Activated CD4-positive, alpha-beta memory T cell treated with anti-CD3 and anti-CD28 coated beads for 36 hours (primary cell): ENCODE measurements at regions not wholly inside any gene's neighbourhood (a gene's known extent, or its start where the extent isn't known, plus 50 kb on each side); places are given as distances from the start of the nearest gene placed in this dataset.
"Not testable (repeated sequence)": the region's sequence is repeated elsewhere in the genome, so short reads cannot be mapped to it uniquely, and the experiment has no call there.

ENCODE experiments used
- CTCF ChIA-PET: fragments of 350-600 bp; sonication (Branson Sonifier 250); formaldehyde crosslinking; loops from one replicate; lab custom pipeline; 2021; ENCODE audit warnings: antibody characterized with exemption, inconsistent platforms; lab: Charles Lee
- POLR2A ChIA-PET: fragments of 350-600 bp; sonication (Branson Sonifier 250); formaldehyde crosslinking; loops from one replicate; lab custom pipeline; 2021; ENCODE audit warnings: antibody characterized with exemption; lab: Charles Lee
- DNase-seq: peaks from one replicate; pipeline ENCODE4 v3.0.0-alpha.2; 2020
- H3K27ac Mint-ChIP-seq: one replicate; pipeline ENCODE4 v1.8.0; 2021; ENCODE audit warnings: mixed read lengths
- H3K27me3 Mint-ChIP-seq: one replicate; pipeline ENCODE4 v1.8.0; 2021; ENCODE audit warnings: mixed read lengths
- H3K36me3 Mint-ChIP-seq: one replicate; pipeline ENCODE4 v1.8.0; 2021; ENCODE audit warnings: mixed read lengths
- H3K4me1 Mint-ChIP-seq: one replicate; pipeline ENCODE4 v1.8.0; 2021; ENCODE audit warnings: low read depth, mixed read lengths
- H3K4me3 Mint-ChIP-seq: one replicate; pipeline ENCODE4 v1.8.0; 2021; ENCODE audit warnings: mild to moderate bottlenecking, mixed read lengths
- H3K9me3 Mint-ChIP-seq: one replicate; pipeline ENCODE4 v1.8.0; 2021; ENCODE audit warnings: mixed read lengths
- intact Hi-C: fragments of 100-400 bp; cut with micrococcal nuclease; formaldehyde crosslinking; loops from one replicate; pipeline ENCODE4 v1.15.1; 2023

- H3K36me3 Mint-ChIP-seq = no peaks in the 10 kb centered on the region
- no peaks in the 10 kb centered on the region for H3K4me1 Mint-ChIP-seq
- H3K9me3 Mint-ChIP-seq = peaks cover 7% of the 10 kb centered on the region
- no peak for DNase-seq
- H3K27ac Mint-ChIP-seq = no peak overlapping the region
- intact Hi-C loops = no loop called here
- no peaks in the 10 kb centered on the region for H3K27me3 Mint-ChIP-seq
- H3K4me3 Mint-ChIP-seq = no peak overlapping the region
- ChIA-PET POLR2A (no interaction called here), CTCF (no interaction called here)
Measured at GRCh38 chr13:55069746-55070145, 2041.1 kb downstream of the OLFM4 start.

- no peaks in the 10 kb centered on the region for H3K4me1 Mint-ChIP-seq
- no peak overlapping the region for H3K4me3 Mint-ChIP-seq
- no peak overlapping the region for H3K27ac Mint-ChIP-seq
- intact Hi-C loops = no loop called here
- H3K36me3 Mint-ChIP-seq = no peaks in the 10 kb centered on the region
- ChIA-PET POLR2A (no interaction called here), CTCF (no interaction called here)
- H3K27me3 Mint-ChIP-seq = no peaks in the 10 kb centered on the region
- DNase-seq = no peak
- peaks cover 5% of the 10 kb centered on the region for H3K9me3 Mint-ChIP-seq
Measured at GRCh38 chr13:55073000-55073399, 2044.4 kb downstream of the OLFM4 start.

- intact Hi-C loops = no loop called here
- Mint-ChIP-seq H3K9me3 (peaks cover 9% of the 10 kb centered on the region), H3K27me3 (no peaks in the 10 kb centered on the region)
Measured at GRCh38 chr13:55084630-55085029, 2056.0 kb downstream of the OLFM4 start.

GRCh38 chr13:55087085-55087484 is 2053.6 kb upstream of the PRR20A start:
- ChIA-PET POLR2A (no interaction called here), CTCF (no interaction called here)
- peaks cover 6% of the 10 kb centered on the region for H3K9me3 Mint-ChIP-seq
- intact Hi-C loops = no loop called here
- H3K36me3 Mint-ChIP-seq = no peaks in the 10 kb centered on the region
- H3K4me1 Mint-ChIP-seq = no peaks in the 10 kb centered on the region
- H3K4me3 Mint-ChIP-seq = no peak overlapping the region
- no peak overlapping the region for H3K27ac Mint-ChIP-seq
- H3K27me3 Mint-ChIP-seq = no peaks in the 10 kb centered on the region
- DNase-seq = no peak

More at GRCh38 chr13:55084630-55085029, 2056.0 kb downstream of the OLFM4 start:
- H3K27ac Mint-ChIP-seq = no peak overlapping the region
- CTCF ChIA-PET = no interaction called here
- no peak for DNase-seq
- no peak overlapping the region for H3K4me3 Mint-ChIP-seq
- POLR2A ChIA-PET = no interaction called here
- no peaks in the 10 kb centered on the region for H3K36me3 Mint-ChIP-seq
- H3K4me1 Mint-ChIP-seq = no peaks in the 10 kb centered on the region

GRCh38 chr13:55090612-55091011 is 2050.1 kb upstream of the PRR20A start:
- no peaks in the 10 kb centered on the region for H3K27me3 Mint-ChIP-seq
- intact Hi-C loops = no loop called here
- CTCF ChIA-PET = no interaction called here
- H3K9me3 Mint-ChIP-seq = peaks cover 6% of the 10 kb centered on the region
- DNase-seq = no peak
- H3K27ac Mint-ChIP-seq = no peak overlapping the region
- POLR2A ChIA-PET = no interaction called here
- H3K4me3 Mint-ChIP-seq = no peak overlapping the region
- H3K36me3 Mint-ChIP-seq = no peaks in the 10 kb centered on the region
- H3K4me1 Mint-ChIP-seq = no peaks in the 10 kb centered on the region

GRCh38 chr13:55091172-55091571 is 2049.5 kb upstream of the PRR20A start:
- Mint-ChIP-seq H3K27me3 (no peaks in the 10 kb centered on the region), H3K36me3 (no peaks in the 10 kb centered on the region), H3K4me3 (no peak overlapping the region), H3K27ac (no peak overlapping the region), H3K9me3 (peaks cover 6% of the 10 kb centered on the region), H3K4me1 (no peaks in the 10 kb centered on the region)
- CTCF ChIA-PET = no interaction called here
- DNase-seq = no peak
- POLR2A ChIA-PET = no interaction called here
- intact Hi-C loops = no loop called here

- ChIA-PET CTCF (no interaction called here), POLR2A (no interaction called here)
- Mint-ChIP-seq H3K27me3 (no peaks in the 10 kb centered on the region), H3K9me3 (peaks cover 20% of the 10 kb centered on the region), H3K36me3 (no peaks in the 10 kb centered on the region), H3K27ac (no peak overlapping the region), H3K4me3 (no peak overlapping the region), H3K4me1 (no peaks in the 10 kb centered on the region)
- DNase-seq = no peak
- intact Hi-C loops = no loop called here
Measured at GRCh38 chr13:55106509-55106908, 2034.2 kb upstream of the PRR20A start.

- POLR2A ChIA-PET = no interaction called here
Measured at GRCh38 chr13:55120631-55121030, 2020.1 kb upstream of the PRR20A start.

GRCh38 chr13:55155046-55155445 is 1985.7 kb upstream of the PRR20A start:
- intact Hi-C loops = no loop called here
- Mint-ChIP-seq H3K36me3 (no peaks in the 10 kb centered on the region), H3K4me1 (no peaks in the 10 kb centered on the region), H3K4me3 (no peak overlapping the region), H3K27ac (no peak overlapping the region), H3K27me3 (no peaks in the 10 kb centered on the region), H3K9me3 (peaks cover 24% of the 10 kb centered on the region)
- CTCF ChIA-PET = no interaction called here
- no peak for DNase-seq
- POLR2A ChIA-PET = no interaction called here

More at GRCh38 chr13:55120631-55121030, 2020.1 kb upstream of the PRR20A start:
- Mint-ChIP-seq H3K4me1 (no peaks in the 10 kb centered on the region), H3K36me3 (no peaks in the 10 kb centered on the region), H3K9me3 (peaks cover 10% of the 10 kb centered on the region), H3K4me3 (no peak overlapping the region), H3K27ac (no peak overlapping the region), H3K27me3 (no peaks in the 10 kb centered on the region)
- CTCF ChIA-PET = no interaction called here
- DNase-seq = no peak
- intact Hi-C loops = no loop called here

- Mint-ChIP-seq H3K4me3 (no peak overlapping the region), H3K27me3 (no peaks in the 10 kb centered on the region), H3K4me1 (no peaks in the 10 kb centered on the region), H3K9me3 (peaks cover 24% of the 10 kb centered on the region), H3K36me3 (no peaks in the 10 kb centered on the region), H3K27ac (no peak overlapping the region)
- no peak for DNase-seq
- POLR2A ChIA-PET = no interaction called here
- CTCF ChIA-PET = no interaction called here
- intact Hi-C loops = no loop called here
Measured at GRCh38 chr13:55159765-55160164, 1981.0 kb upstream of the PRR20A start.

GRCh38 chr13:55160867-55161266 is 1979.9 kb upstream of the PRR20A start:
- no peaks in the 10 kb centered on the region for H3K36me3 Mint-ChIP-seq
- intact Hi-C loops = no loop called here
- H3K4me3 Mint-ChIP-seq = no peak overlapping the region
- DNase-seq = no peak
- peaks cover 21% of the 10 kb centered on the region for H3K9me3 Mint-ChIP-seq
- no peaks in the 10 kb centered on the region for H3K27me3 Mint-ChIP-seq
- CTCF ChIA-PET = no interaction called here
- H3K27ac Mint-ChIP-seq = no peak overlapping the region
- H3K4me1 Mint-ChIP-seq = no peaks in the 10 kb centered on the region
- POLR2A ChIA-PET = no interaction called here

GRCh38 chr13:55178582-55178981 is 1962.1 kb upstream of the PRR20A start:
- H3K4me3 Mint-ChIP-seq, DNase-seq, POLR2A ChIA-PET, H3K27ac Mint-ChIP-seq, CTCF ChIA-PET, H3K27me3 Mint-ChIP-seq, H3K4me1 Mint-ChIP-seq, intact Hi-C loops, H3K36me3 Mint-ChIP-seq: not testable (repeated sequence)
- H3K9me3 Mint-ChIP-seq = peaks cover 25% of the 10 kb centered on the region

- intact Hi-C loops = no loop called here
- H3K4me3 Mint-ChIP-seq = no peak overlapping the region
- no peak overlapping the region for H3K27ac Mint-ChIP-seq
- POLR2A ChIA-PET = no interaction called here
- DNase-seq = no peak
- H3K27me3 Mint-ChIP-seq = no peaks in the 10 kb centered on the region
- H3K36me3 Mint-ChIP-seq = no peaks in the 10 kb centered on the region
- H3K9me3 Mint-ChIP-seq = peaks cover 15% of the 10 kb centered on the region
- H3K4me1 Mint-ChIP-seq = no peaks in the 10 kb centered on the region
- CTCF ChIA-PET = no interaction called here
Measured at GRCh38 chr13:55190996-55191395, 1949.7 kb upstream of the PRR20A start.
